ENCODE measurements at regions not wholly inside any gene's neighbourhood (a gene's known extent, or its start where the extent isn't known, plus 50 kb on each side); places are given as distances from the start of the nearest gene placed in this dataset.
"Not testable (repeated sequence)": the region's sequence is repeated elsewhere in the genome, so short reads cannot be mapped to it uniquely, and the experiment has no call there.

- no peak overlapping the region for H3K27ac ChIP-seq (ENCODE audit: low read depth, low read length)
- no peaks in the 10 kb centered on the region for H3K79me2 ChIP-seq (ENCODE audit: control insufficient read depth, low read length)
- H3K27me3 ChIP-seq (ENCODE audit: control insufficient read depth, low read length) = no peaks in the 10 kb centered on the region
- H3K9me2 ChIP-seq (replicated peaks; ENCODE audit: control insufficient read depth, low read length) = no peaks in the 10 kb centered on the region
- no peak overlapping the region for H3K4me2 ChIP-seq (ENCODE audit: low read length)
- H3K4me3 ChIP-seq (ENCODE audit: low read length) = no peak overlapping the region
- TF ChIP-seq EZH2phosphoT487 (IDR thresholded peaks at IDR 0.05; ENCODE audit: borderline replicate concordance, low read length) (no peak), CTCF (IDR thresholded peaks at IDR 0.05; ENCODE audit: low read depth, low read length, poor library complexity, severe bottlenecking) (no peak)
- peaks cover 4% of the 10 kb centered on the region; the same call in 1 of the 2 replicates for H3K9me3 ChIP-seq (ENCODE audit: control insufficient read depth, insufficient read depth, low read length)
- no peaks in the 10 kb centered on the region for H3K4me1 ChIP-seq (ENCODE audit: control insufficient read depth, low read length)
- no peaks in the 10 kb centered on the region for H4K20me1 ChIP-seq (ENCODE audit: control insufficient read depth, insufficient read depth, low read depth, low read length)
- H3F3A ChIP-seq (ENCODE audit: control insufficient read depth, insufficient read depth) = no peaks in the 10 kb centered on the region
- H3K36me3 ChIP-seq (ENCODE audit: control insufficient read depth, low read length) = no peaks in the 10 kb centered on the region
Measured at GRCh38 chr7:51601461-51601860, 284.9 kb upstream of the COBL start.

GRCh38 chr7:51599935-51600334, 283.3 kb upstream of the COBL start:
- not testable (repeated sequence) for H3F3A ChIP-seq (ENCODE audit: control insufficient read depth, insufficient read depth); H3K9me2 ChIP-seq (replicated peaks; ENCODE audit: control insufficient read depth, low read length); H3K27me3 ChIP-seq (ENCODE audit: control insufficient read depth, low read length); H3K79me2 ChIP-seq (ENCODE audit: control insufficient read depth, low read length); H3K9me3 ChIP-seq (ENCODE audit: control insufficient read depth, insufficient read depth, low read length); H3K4me3 ChIP-seq (ENCODE audit: low read length); H3K4me1 ChIP-seq (ENCODE audit: control insufficient read depth, low read length); H3K4me2 ChIP-seq (ENCODE audit: low read length); H3K36me3 ChIP-seq (ENCODE audit: control insufficient read depth, low read length); H3K27ac ChIP-seq (ENCODE audit: low read depth, low read length); H4K20me1 ChIP-seq (ENCODE audit: control insufficient read depth, insufficient read depth, low read depth, low read length)

GRCh38 chr7:51593628-51594027, 277.0 kb upstream of the COBL start:
- Histone ChIP-seq H3K4me2 (ENCODE audit: low read length) (no peak overlapping the region), H4K20me1 (ENCODE audit: control insufficient read depth, insufficient read depth, low read depth, low read length) (no peaks in the 10 kb centered on the region), H3K79me2 (ENCODE audit: control insufficient read depth, low read length) (no peaks in the 10 kb centered on the region), H3K27me3 (ENCODE audit: control insufficient read depth, low read length) (no peaks in the 10 kb centered on the region), H3K4me3 (ENCODE audit: low read length) (no peak overlapping the region), H3K27ac (ENCODE audit: low read depth, low read length) (no peak overlapping the region), H3F3A (ENCODE audit: control insufficient read depth, insufficient read depth) (no peaks in the 10 kb centered on the region), H3K4me1 (ENCODE audit: control insufficient read depth, low read length) (no peaks in the 10 kb centered on the region), H3K36me3 (ENCODE audit: control insufficient read depth, low read length) (no peaks in the 10 kb centered on the region), H3K9me3 (ENCODE audit: control insufficient read depth, insufficient read depth, low read length) (no peaks in the 10 kb centered on the region), H3K9me2 (replicated peaks; ENCODE audit: control insufficient read depth, low read length) (no peaks in the 10 kb centered on the region)
- no peak for TF ChIP-seq EZH2phosphoT487 (IDR thresholded peaks at IDR 0.05; ENCODE audit: borderline replicate concordance, low read length)

- H3K4me1 ChIP-seq (ENCODE audit: control insufficient read depth, low read length) = no peaks in the 10 kb centered on the region
- H3K27ac ChIP-seq (ENCODE audit: low read depth, low read length) = no peak overlapping the region
- no peaks in the 10 kb centered on the region for H3K36me3 ChIP-seq (ENCODE audit: control insufficient read depth, low read length)
- no peaks in the 10 kb centered on the region for H3F3A ChIP-seq (ENCODE audit: control insufficient read depth, insufficient read depth)
- no peaks in the 10 kb centered on the region for H3K9me3 ChIP-seq (ENCODE audit: control insufficient read depth, insufficient read depth, low read length)
- no peaks in the 10 kb centered on the region for H3K79me2 ChIP-seq (ENCODE audit: control insufficient read depth, low read length)
- TF ChIP-seq CTCF (IDR thresholded peaks at IDR 0.05; ENCODE audit: low read depth, low read length, poor library complexity, severe bottlenecking) (no peak), EZH2phosphoT487 (IDR thresholded peaks at IDR 0.05; ENCODE audit: borderline replicate concordance, low read length) (no peak)
- H3K4me3 ChIP-seq (ENCODE audit: low read length) = no peak overlapping the region
- no peaks in the 10 kb centered on the region for H4K20me1 ChIP-seq (ENCODE audit: control insufficient read depth, insufficient read depth, low read depth, low read length)
- no peak overlapping the region for H3K4me2 ChIP-seq (ENCODE audit: low read length)
- no peaks in the 10 kb centered on the region for H3K9me2 ChIP-seq (replicated peaks; ENCODE audit: control insufficient read depth, low read length)
- H3K27me3 ChIP-seq (ENCODE audit: control insufficient read depth, low read length) = no peaks in the 10 kb centered on the region
Measured at GRCh38 chr7:51592842-51593599, 276.4 kb upstream of the COBL start.

All from DOHH2 (cell line).